ENCODE measurements at regions not wholly inside any gene's neighbourhood (a gene's known extent, or its start where the extent isn't known, plus 50 kb on each side); places are given as distances from the start of the nearest gene placed in this dataset.

GRCh38 chr4:14504162-14504561, 498.1 kb upstream of the CPEB2 start:
- DNase-seq, result no peak

- no peak for DNase-seq
Measured at GRCh38 chr4:14513471-14513870, 488.8 kb upstream of the CPEB2 start.

GRCh38 chr4:14515556-14515955, 486.7 kb upstream of the CPEB2 start:
- DNase-seq, result no peak

GRCh38 chr4:14518136-14518535, 484.1 kb upstream of the CPEB2 start:
- no peak for DNase-seq

- DNase-seq, result no peak
Measured at GRCh38 chr4:14520171-14520570, 482.1 kb upstream of the CPEB2 start.

GRCh38 chr4:14524276-14524675, 478.0 kb upstream of the CPEB2 start:
- no peak for DNase-seq

GRCh38 chr4:14528918-14529317, 473.4 kb upstream of the CPEB2 start:
- no peak for DNase-seq

- no peak for DNase-seq
Measured at GRCh38 chr4:14529653-14530052, 472.6 kb upstream of the CPEB2 start.

- no peak for DNase-seq
Measured at GRCh38 chr4:14532436-14532835, 469.8 kb upstream of the CPEB2 start.

- no peak for DNase-seq
Measured at GRCh38 chr4:14539246-14539645, 463.0 kb upstream of the CPEB2 start.

- DNase-seq, result no peak
Measured at GRCh38 chr4:14545163-14545562, 457.1 kb upstream of the CPEB2 start.

GRCh38 chr4:14545807-14546206, 456.5 kb upstream of the CPEB2 start:
- no peak for DNase-seq

- no peak for DNase-seq
Measured at GRCh38 chr4:14552119-14552518, 450.2 kb upstream of the CPEB2 start.

GRCh38 chr4:14559646-14560045, 442.6 kb upstream of the CPEB2 start:
- no peak for DNase-seq

GRCh38 chr4:14560577-14560976, 441.7 kb upstream of the CPEB2 start:
- DNase-seq, result no peak

GRCh38 chr4:14562901-14563300, 439.4 kb upstream of the CPEB2 start:
- no peak for DNase-seq

GRCh38 chr4:14564281-14564680, 438.0 kb upstream of the CPEB2 start:
- no peak for DNase-seq

- DNase-seq, result no peak
Measured at GRCh38 chr4:14566518-14566917, 435.8 kb upstream of the CPEB2 start.

- DNase-seq, result no peak
Measured at GRCh38 chr4:14568351-14568750, 433.9 kb upstream of the CPEB2 start.

- DNase-seq, result no peak
Measured at GRCh38 chr4:14575289-14575688, 427.0 kb upstream of the CPEB2 start.

GRCh38 chr4:14575919-14576318, 426.4 kb upstream of the CPEB2 start:
- DNase-seq, result no peak

- no peak for DNase-seq
Measured at GRCh38 chr4:14580061-14580460, 422.2 kb upstream of the CPEB2 start.

- no peak for DNase-seq
Measured at GRCh38 chr4:14581741-14582140, 420.5 kb upstream of the CPEB2 start.

GRCh38 chr4:14582677-14583076, 419.6 kb upstream of the CPEB2 start:
- DNase-seq, result no peak

- no peak for DNase-seq
Measured at GRCh38 chr4:14583331-14583730, 418.9 kb upstream of the CPEB2 start.

GRCh38 chr4:14583752-14584151, 418.5 kb upstream of the CPEB2 start:
- DNase-seq, result no peak
